ENCODE measurements at regions not wholly inside any gene's neighbourhood (a gene's known extent, or its start where the extent isn't known, plus 50 kb on each side); places are given as distances from the start of the nearest gene placed in this dataset.

DNA sequence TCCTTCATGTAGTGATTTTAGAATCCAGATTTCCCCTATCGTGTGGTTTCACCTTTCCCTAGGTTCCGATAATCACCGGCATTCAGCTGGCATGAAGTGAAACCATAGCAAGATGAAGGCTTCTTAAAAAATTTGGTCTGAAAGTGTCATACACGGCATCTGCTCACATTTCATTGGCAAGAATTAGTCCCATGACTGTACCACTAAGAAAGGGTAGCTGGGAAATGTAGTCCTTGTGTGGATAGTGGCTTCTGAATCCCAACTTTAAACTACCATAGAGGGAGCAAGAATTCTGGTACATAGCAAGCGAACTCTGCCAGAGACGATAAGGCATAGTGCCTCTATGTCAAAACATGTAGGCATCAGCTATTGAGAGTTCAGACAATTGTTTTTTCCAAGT lies 360.1 kb upstream of the TBX3 start:
- Histone ChIP-seq H3K27ac (no peak overlapping the region), H3K4me1 (no peaks in the 10 kb centered on the region), H3K27me3 (no peaks in the 10 kb centered on the region), H3K36me3 (no peaks in the 10 kb centered on the region), H3K9me3 (no peaks in the 10 kb centered on the region), H3K4me3 (replicated peaks in 1 of 3) (no peak overlapping the region)
- no peak for DNase-seq
- 87 to 88% methylated on average over 6 of the region's 6 CpGs for WGBS, 2 donors
- TF ChIP-seq CTCF (IDR thresholded peaks at IDR 0.05) (no peak), POLR2A (IDR thresholded peaks at IDR 0.05) (no peak)
- intact Hi-C loops (cut with DNase I) = no loop called here

- H3K4me3 ChIP-seq (replicated peaks in 1 of 3) = no peak overlapping the region
- H3K9me3 ChIP-seq = no peaks in the 10 kb centered on the region
- WGBS, 2 donors = 83 to 85% methylated on average over 4 of the region's 4 CpGs
- H3K27me3 ChIP-seq = no peaks in the 10 kb centered on the region
- no peak for TF ChIP-seq POLR2A (IDR thresholded peaks at IDR 0.05)
- no peak for TF ChIP-seq CTCF (IDR thresholded peaks at IDR 0.05)
- no peak overlapping the region for H3K27ac ChIP-seq
- H3K4me1 ChIP-seq = no peaks in the 10 kb centered on the region
- DNase-seq = no peak
- no peaks in the 10 kb centered on the region for H3K36me3 ChIP-seq
- intact Hi-C loops (cut with DNase I) = no loop called here
These were observed 359.1 kb upstream of the TBX3 start for GRCh38 chr12:115043079-115043478.

DNA sequence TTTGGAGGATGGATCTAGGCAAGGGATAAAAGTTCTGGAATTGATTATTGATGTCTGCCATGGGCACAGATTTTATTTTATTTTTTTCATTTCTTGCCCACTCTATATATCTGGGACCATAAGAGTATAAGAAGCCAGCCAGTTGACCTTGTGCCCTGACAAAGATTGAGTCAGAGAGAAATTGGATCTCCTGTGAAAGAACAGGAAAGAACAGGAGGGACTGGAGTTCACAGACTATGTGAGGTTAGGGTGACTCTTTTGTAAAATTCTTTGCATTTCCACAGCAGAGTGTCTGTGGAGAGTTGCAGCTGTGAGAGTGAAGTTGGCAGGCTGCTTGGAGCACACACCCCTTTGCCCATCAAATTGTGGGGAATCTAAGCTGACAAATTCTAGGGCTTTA lies 358.4 kb upstream of the TBX3 start:
- Histone ChIP-seq H3K4me3 (replicated peaks in 1 of 3) (no peak overlapping the region), H3K9me3 (no peaks in the 10 kb centered on the region), H3K27ac (no peak overlapping the region), H3K27me3 (no peaks in the 10 kb centered on the region), H3K36me3 (no peaks in the 10 kb centered on the region), H3K4me1 (no peaks in the 10 kb centered on the region)
- intact Hi-C loops (cut with DNase I) = no loop called here
- no peak for TF ChIP-seq POLR2A (IDR thresholded peaks at IDR 0.05)
- no peak for TF ChIP-seq CTCF (IDR thresholded peaks at IDR 0.05)
- DNase-seq = no peak

- WGBS, 2 donors = 31 to 36% methylated on average over 2 of the region's 2 CpGs
- Histone ChIP-seq H3K36me3 (no peaks in the 10 kb centered on the region), H3K9me3 (no peaks in the 10 kb centered on the region), H3K27me3 (no peaks in the 10 kb centered on the region), H3K4me3 (replicated peaks in 1 of 3) (no peak overlapping the region), H3K27ac (no peak overlapping the region), H3K4me1 (no peaks in the 10 kb centered on the region)
- TF ChIP-seq CTCF (IDR thresholded peaks at IDR 0.05) = no peak
- TF ChIP-seq POLR2A (IDR thresholded peaks at IDR 0.05) = no peak
- peak; percentile 22 to 25 for DNase-seq
- intact Hi-C loops (cut with DNase I) = no loop called here
These were observed 353.9 kb upstream of the TBX3 start for GRCh38 chr12:115037830-115038229.

GRCh38 chr12:115035535-115036107 lies 351.6 kb upstream of the TBX3 start:
- Histone ChIP-seq H3K27ac (no peak overlapping the region), H3K4me3 (replicated peaks in 1 of 3) (no peak overlapping the region), H3K36me3 (no peaks in the 10 kb centered on the region), H3K27me3 (no peaks in the 10 kb centered on the region), H3K4me1 (no peaks in the 10 kb centered on the region), H3K9me3 (no peaks in the 10 kb centered on the region)
- peak; percentile 1 to 7 for DNase-seq
- intact Hi-C loops (cut with DNase I) = no loop called here
- no peak for TF ChIP-seq CTCF (IDR thresholded peaks at IDR 0.05)
- 34 to 50% methylated on average over 2 of the region's 2 CpGs for WGBS, 2 donors

Measured in thyroid gland (tissue), 4 donors.